HG02852 (cell line): ENCODE measurements at regions not wholly inside any gene's neighbourhood (a gene's known extent, or its start where the extent isn't known, plus 50 kb on each side); places are given as distances from the start of the nearest gene placed in this dataset.

Experiments
- ATAC-seq: cut with Tn5 transposase; IDR thresholded peaks from one replicate; pipeline ENCODE4 v1.9.1; 2021; ENCODE audit warnings: mild to moderate bottlenecking, moderate library complexity; ENCODE audit not compliant: unreplicated experiment

DNA sequence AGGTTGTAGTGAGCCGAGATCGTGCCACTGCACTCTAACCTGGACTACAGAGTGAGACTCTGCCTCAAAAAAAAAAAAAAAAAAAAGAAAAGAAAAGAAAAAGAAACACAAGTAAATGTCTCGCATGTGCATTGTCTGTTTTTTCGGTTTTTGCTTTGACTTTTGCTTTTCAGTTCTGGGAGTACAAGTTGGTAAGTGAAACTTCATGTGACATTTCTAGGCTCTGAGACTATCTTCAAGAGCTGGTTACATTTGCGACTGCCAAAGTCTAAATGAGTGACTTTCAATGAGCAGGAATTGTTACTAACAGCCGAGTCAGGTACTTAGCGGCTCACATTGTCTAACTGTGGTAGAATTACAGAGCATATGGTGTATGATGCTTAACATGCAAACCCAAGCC, 107.0 kb upstream of the CELF2 start:
- no peak for ATAC-seq

DNA sequence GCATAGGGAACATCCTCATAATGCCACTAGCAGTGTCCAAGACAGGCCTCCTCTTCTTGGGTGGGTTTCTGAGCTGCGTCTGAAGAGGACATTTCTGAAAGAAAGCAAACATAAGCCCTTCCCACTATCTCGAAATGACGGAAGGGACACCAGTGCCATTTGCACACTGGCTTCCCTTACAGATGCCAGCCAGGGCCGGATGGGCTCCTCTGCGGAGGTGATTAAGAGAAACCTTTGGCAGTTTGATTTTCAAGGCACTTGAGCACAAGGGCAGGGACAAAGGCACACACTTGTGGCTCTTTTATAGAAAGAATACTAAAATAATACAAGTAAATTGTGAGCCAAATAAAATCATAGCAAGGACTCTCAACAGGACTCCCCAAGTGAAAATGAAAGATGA, 106.6 kb upstream of the CELF2 start:
- no peak for ATAC-seq

DNA sequence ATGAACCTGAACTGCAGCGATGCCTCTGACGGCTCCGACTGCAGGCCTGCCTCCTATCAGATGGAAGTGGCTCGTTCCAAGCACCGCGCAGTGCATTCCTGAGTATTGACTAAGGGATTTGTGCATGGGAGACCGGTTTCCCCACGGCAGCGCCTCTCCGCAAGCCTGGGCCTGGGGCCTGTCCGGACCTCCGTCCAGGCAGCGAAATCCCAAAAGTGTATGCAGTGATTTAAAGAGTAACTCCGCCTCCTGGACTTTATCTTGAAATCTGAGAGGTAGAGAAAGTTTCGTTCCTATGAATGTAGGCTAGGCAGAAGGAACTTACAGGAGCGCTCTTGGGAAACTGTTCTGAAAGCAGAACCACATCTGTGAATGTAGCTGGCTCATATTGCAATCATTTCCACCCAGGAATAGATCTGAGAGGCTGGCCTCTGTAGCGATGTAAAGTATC, 106.2 kb upstream of the CELF2 start:
- no peak for ATAC-seq

DNA sequence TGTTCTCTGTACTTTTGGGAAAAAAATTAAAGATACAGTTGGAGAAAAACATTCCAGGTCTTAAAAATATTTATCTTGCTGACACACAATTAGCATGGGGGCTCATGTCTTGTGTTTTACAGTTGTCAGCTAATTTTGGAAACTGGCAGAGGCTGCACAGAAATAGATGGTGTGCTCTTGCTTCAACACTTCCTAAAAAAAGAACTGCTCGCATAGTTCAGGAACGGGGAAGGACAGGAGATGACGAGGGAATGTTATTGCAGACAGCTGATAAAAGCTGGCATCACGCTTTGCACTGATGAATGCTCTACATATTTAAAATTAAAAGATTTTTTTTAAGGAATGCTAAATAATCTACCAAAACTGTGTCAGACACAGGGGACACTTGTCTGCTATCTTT, 103.5 kb upstream of the CELF2 start:
- ATAC-seq = no peak

DNA sequence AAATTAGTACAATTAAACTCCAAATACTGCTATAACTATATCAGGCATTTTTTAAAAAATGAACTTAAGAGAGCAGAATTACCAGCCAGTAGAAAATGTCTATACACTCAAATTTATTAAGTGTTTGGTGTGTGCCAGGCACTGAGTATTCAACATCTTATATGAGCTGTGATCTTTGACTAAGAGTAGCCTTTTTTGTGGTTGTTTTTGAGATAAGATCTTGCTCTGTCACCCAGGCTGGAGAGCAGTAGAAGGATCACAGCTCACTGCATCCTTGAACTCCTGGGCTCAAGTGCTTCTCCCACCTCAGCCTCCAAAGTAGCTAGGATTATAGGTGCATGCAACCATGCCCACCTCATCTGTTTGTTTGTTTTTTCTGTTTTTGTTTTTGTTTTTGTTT, 102.5 kb upstream of the CELF2 start:
- no peak for ATAC-seq

DNA sequence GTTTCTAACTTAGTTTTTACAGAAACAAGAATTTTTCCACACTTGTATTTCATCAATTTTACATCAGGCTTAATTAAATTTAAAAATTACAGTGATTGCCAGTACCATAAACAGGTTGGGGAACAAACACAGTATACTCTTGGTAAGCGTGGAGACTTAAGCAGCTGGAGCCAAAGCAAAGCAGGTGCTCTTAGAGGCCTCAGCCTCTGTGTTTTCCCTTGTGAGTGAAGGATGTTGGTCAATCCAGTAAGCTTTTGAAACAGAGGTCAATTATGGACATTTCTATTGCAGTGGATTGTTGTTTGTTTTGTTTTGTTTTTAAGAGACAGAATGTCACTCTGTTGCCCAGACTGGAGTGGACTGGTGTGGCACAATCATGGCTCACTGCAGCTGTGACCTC, 100.6 kb upstream of the CELF2 start:
- no peak for ATAC-seq

DNA sequence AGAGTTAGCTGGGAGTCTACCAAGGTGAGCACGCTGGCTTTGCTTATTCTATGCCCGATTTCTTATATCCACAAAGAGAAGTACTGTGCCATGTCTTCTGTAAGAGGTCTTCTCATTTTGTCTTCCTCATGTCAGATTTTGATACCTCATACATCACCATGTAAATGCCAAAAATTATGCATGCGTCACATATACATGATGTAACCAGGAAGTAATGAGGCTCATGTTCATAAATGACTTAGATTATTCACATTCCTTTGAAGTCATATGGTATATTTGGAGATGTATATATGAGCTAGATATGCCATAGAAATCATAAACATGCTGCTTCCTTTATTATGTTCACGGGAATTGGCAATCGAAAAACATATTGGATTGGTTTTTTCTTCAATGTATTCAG, 97.7 kb upstream of the CELF2 start:
- ATAC-seq = no peak

DNA sequence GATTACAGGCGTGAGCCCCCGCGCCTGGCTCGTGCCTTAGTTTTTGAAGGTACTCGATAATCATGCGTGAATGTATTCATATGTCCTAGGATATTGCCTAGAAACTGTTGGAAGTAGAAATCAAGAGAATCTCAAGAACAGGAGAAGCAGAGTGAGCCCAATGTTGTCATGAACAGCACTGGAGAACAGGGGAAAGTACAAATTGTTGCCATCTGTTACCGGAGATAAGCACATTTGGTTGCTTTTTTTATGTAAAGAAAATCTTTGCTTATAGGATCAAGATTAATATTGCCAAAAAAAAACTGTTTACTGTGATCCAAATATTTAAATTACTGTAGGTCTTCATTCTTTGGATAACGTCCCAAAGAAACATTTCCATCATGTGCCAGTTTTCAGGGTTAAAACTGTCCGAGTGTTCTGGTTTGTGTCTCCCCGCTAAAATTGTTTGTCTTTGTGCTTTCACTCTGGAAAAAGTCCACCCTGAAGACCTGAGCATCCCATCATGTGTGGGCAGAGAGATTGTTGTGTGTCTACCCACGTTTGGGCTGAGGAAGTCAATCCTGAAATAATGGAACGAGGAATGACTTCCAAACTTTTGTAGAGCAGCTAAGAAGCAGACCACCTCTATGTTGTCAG, 95.7 kb upstream of the CELF2 start:
- ATAC-seq = no peak

DNA sequence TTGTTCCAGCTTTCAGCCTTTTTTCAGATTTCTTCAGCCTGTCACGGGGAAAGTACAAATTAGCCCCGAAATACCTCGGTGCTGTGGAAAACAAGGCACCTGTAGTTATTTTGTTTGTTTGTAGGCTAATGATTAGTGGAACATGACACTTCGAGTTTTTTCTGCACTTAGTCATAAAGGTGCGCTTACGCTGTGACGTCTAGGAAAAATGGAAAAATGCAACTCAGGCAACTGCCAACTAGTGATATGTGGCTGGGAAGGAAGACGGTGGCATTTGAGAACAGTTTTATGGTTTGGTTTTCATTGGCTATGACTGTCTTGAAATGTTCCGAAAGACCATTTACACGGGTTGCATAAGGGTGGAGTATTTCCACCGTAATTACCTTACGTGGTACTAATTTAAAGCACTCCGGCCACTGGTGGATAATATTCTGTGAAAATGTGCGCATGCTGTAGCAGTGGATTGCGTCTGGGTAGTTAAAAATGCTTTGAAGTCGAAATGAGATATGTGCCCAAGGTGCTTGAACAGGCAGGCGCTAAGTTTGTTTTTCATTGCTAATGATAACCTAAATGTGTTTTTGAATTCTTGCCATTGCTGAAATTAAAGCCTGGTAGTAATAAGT, 94.5 kb upstream of the CELF2 start:
- ATAC-seq = no peak

DNA sequence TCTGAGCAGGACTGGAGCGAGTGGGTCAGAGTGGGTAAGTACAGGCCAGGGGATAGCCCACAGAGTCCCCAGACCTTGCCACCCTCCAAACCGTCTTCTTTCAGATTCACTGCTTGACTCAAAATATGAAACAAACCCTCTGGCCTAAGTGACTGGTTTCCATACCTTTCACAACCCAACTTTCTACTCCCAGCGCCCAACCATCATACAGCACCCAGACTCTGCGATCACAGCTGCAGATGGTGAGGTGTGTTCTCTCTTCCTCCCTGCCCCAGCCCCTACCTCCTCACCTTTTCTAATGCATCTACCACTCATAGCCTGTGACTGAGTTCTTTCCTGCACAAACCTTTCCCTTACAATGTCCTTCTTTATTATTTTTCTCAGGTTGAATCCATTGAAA, 92.0 kb upstream of the CELF2 start:
- ATAC-seq = no peak

DNA sequence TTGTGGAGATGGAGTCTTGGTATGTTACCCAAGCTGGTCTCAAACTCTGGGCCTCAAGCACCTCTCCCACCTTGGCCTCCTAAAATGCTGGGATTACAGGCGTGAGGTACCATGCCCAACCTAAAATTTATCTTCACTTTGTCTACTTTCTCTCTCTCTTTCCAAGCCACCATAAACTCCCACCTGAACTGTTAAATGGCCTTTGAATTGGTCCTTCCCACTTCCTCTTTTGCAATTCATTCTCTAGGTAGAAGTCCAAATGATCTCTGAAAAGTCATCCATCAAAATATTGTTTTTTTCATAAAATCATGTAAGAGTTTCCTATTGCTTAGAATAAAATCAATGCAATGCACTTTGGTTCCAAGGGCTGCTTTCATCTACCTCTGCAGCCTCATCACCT, 90.1 kb upstream of the CELF2 start:
- no peak for ATAC-seq

DNA sequence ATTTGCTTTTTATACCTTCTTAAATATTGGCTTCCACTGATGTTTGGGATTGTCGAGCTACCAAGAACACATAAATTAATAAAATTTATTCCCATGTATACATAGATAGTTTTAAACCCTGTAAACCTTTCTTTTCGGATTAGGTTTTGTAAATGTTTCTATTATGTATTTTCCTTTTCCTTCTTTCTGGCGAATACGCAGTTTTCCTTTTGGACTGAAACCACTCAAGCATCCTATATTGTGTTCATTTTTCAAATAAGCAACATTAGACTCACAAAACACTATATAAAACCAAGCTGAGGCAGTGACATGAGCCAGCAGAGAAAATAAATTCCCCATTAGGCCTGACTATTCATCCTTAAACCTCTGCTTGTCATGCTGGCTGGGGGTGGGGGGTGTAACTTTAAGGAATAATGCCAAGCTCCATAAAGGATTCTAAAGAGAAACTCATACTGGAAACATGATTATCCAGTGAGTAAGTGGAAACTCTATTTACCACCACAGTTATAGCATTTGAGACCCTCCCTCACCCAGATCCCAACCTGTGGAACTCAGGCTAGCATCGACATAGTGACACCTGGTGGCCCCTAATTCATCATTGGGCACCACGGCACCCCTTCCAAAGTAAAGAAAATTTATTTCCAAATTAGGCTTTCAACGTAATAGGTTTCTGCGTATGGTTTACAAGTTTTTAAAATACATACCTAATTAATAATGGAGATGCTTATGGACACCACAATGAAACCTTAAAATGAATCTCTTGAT, 86.5 kb upstream of the CELF2 start:
- no peak for ATAC-seq

DNA sequence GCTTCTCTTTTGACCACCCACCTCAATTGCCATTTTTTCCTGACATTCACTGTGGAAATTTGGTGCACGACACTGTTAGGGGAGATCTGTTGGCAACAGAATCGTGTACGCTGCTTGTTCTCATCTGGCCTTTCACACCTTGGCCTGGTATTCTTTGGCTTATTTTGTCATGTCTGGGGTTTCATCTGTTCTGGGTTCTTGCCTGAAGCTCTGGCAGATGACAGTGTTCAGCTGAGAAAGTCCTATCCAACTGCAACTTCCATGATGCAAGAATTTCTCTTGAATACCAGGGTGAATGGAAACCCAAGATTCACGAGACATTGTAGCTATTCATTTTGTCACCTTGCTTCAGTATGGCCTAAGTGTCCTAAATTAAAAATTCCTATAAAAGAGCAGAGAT, 82.6 kb upstream of the CELF2 start:
- ATAC-seq = no peak

DNA sequence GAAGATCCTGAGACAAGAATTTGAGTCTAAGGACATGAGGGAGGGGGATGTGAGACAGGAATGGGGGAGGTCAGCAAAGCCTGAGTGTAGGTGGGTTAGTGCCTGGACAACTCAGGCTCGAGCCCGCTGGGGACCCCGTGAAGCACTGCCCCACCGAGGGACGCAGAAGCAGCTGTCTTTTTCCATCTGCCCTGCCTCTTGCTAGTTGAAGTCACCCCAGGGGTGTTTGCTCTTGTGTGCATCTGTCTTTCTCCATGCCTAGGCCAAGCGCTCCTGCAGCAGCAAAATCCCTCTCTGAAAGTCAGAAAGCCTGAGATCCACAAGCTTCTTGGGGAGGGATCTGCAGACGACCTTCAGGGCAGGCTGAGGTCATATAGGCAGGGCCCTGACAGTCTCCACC, 79.0 kb upstream of the CELF2 start:
- no peak for ATAC-seq

DNA sequence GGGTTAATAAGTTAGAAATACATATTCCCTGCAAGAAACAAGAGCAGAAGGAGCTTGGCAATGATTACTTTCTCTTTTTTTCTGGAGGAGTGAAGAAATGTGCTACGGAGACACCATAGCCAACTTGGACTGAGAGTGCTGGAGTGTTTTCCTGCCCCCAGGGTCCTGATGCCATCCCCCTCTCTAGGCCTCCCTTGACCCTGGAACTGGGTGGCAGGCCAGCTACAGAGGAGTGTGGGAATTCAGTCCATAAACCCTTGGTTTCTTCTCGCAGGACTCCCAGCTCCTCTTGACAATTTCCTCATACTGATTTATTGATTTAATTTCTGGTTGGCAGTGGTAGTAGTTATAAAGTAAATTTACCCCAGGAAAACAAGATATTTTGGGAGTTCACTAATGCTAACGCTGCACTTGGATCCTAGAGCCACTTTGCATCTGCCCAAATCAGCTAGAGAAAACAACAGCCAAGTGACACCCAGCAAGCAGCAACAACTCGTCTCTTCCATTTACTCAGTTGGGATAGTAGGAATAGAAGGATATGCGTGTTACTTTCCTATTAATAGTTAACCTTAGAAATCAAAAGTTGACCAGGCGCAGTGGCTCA, 76.4 kb upstream of the CELF2 start:
- ATAC-seq = no peak

DNA sequence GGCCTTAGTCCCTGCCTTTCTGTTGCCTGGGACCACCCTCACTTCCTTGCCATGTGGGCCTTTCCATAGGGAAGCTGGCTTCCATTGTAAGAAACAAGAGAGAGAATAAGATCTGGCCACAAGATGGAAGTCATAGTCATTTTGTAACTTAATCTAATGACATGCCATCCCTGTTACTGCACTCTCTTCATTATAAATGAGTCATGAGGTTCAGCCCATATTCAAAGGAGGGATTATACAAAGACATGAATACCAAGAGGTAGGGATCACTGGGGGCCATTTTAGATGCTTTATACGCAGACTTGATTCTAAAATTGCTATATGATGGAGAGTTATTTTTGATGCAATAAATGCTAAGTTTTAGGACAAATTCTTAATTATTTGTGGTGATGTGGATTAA, 75.2 kb upstream of the CELF2 start:
- ATAC-seq = no peak

DNA sequence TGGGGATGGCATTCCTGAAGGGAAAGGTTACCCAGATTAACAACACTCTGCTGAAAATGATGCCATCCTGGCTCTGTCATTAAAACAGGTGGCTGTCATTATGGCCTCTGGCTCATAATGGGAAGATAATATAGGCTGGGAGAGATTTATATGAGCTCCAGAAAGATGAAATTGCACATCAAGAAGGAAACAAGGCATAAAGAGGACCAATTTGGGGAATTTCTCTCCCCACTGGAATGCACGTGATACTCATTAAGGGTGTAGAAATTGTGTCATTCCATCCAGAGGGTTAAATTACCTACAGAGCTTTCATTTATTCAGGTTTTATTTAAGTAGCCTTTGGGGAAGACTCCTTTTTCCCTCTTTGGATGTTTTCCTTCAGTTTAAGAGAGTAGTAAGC, 71.6 kb upstream of the CELF2 start:
- ATAC-seq = no peak

DNA sequence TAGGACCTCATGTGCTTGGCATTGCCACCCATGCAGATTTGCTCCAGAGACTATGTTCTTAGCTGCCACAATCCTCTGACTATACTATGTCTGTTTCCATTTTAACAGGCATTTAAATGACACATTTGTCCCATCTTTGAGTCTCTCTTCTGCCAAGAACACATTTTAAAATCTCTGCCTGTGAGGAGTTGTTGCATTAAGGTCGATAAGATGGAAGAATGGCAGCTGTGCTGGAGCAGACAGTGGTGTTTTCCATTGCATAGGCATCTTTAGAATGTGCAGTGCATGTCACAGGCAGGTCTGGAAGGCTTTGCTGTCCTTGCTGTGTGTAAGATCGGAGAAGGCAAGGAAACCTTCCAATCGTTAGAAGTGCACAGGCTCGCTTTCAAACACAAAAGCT, 70.9 kb upstream of the CELF2 start:
- no peak for ATAC-seq

DNA sequence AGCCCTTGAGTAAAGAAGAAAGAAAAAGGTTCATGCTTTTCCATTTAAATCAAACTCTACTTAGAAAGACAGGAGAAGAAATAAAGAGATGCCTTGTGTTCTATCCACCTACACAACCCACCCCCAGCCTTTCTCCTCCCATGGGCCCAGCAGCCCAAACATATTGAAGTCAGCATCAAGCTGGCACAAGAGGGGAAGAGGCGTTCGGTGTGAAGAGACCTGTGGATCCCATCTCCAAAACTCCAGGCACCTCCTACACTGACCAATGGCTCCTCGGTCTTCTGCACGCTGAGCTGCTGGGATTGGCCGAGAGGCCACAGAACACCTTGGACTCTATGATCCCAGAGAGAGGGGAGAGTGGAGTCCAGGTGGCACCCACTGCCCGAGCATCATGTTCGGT, 66.0 kb upstream of the CELF2 start:
- no peak for ATAC-seq

DNA sequence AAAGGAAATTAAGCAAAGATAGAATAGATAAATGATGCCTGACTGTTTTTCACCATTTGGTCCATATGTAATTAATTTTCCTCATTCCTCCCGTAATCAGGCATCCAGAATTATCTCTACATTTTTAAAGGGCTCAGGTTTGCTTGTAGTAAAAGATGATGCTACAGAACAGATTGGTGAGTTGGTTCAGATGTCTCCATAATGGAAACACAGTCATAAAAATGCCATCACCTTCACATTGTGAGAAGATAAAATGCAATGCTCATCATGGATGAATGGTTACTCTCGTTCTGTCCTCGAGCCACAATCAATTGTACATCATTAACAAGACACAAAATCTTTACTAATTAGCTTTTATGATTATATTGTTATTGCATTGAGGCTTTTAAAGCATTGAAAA, 64.9 kb upstream of the CELF2 start:
- no peak for ATAC-seq

DNA sequence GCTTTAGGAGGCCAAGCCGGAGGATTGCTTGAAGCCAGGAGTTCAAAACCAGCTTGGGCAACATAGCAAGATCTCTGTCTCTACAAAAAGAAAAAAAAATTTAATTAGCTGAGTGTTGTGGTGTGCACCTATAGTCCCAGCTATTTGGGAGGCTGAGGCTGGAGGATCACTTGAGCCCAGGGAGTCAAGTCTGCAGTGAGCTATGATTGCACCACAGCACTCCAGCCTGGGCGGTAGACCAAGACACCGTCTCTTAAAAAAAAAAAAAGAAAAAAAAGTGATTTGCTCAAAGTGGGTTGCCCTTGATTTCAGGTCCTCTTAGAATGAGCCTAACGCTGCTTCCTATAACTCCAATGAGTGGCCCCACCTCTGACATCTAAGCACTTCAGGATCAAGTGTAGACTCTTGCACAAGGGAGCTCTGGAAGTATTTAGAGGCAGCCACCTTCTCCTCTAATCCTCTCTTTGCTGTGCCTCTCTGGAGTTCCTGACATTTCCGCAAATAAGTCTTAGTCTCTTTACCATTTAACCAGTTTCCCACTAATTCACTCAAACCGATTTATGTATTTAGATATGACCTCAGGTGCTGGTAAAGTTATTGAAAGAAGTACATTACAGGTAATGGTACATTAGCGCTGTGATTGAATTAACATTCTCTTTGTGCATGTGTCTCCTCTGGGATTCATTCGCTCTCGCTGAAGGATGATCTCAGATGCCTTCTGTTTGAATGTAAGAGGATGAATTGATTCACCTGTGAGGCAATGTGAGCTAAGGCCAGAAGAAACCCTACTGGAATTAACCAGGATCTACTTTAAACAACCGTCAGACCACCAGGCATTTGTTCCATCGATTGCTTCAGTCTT, 60.8 kb upstream of the CELF2 start:
- no peak for ATAC-seq
